Hepatocyte (in vitro differentiated cells): ENCODE measurements at regions not wholly inside any gene's neighbourhood (a gene's known extent, or its start where the extent isn't known, plus 50 kb on each side); places are given as distances from the start of the nearest gene placed in this dataset.

Experiments
- DNase-seq: peaks from one replicate; pipeline ENCODE4 v3.0.0-alpha.2; 2016; ENCODE audit warnings: low spot score
- H2AFZ ChIP-seq: fragments of 200-600 bp; sonication (generic); 2 replicates; pipeline ENCODE4 v1.6.0; 2016; ENCODE audit warnings: antibody characterized with exemption, mild to moderate bottlenecking
- H3K27ac ChIP-seq: fragments of 200-600 bp; sonication (generic); 2 replicates; pipeline ENCODE4 v1.5.1; 2016; ENCODE audit warnings: mild to moderate bottlenecking
- H3K27me3 ChIP-seq: fragments of 200-600 bp; sonication (generic); 2 replicates; pipeline ENCODE4 v1.6.1; 2016
- H3K36me3 ChIP-seq: fragments of 200-600 bp; sonication (generic); replicated peaks from 2 replicates; pipeline ENCODE4 v1.5.1; 2016; ENCODE audit warnings: low read depth; ENCODE audit not compliant: insufficient read depth
- H3K4me1 ChIP-seq: fragments of 200-600 bp; sonication (generic); 2 replicates; pipeline ENCODE4 v1.5.1; 2016; ENCODE audit warnings: mild to moderate bottlenecking, moderate library complexity; ENCODE audit not compliant: insufficient read depth
- H3K4me2 ChIP-seq: fragments of 200-600 bp; sonication (generic); 2 replicates; pipeline ENCODE4 v1.6.0; 2016
- H3K4me3 ChIP-seq: fragments of 200-600 bp; sonication (generic); 2 replicates; pipeline ENCODE4 v1.5.1; 2016; ENCODE audit warnings: mild to moderate bottlenecking
- H3K79me2 ChIP-seq: fragments of 200-600 bp; sonication (generic); 2 replicates; pipeline ENCODE4 v1.6.0; 2017; ENCODE audit warnings: mild to moderate bottlenecking
- H3K9me2 ChIP-seq: fragments of 200-600 bp; sonication (generic); replicated peaks from 2 replicates; pipeline ENCODE4 v1.6.0; 2017; ENCODE audit warnings: mild to moderate bottlenecking; ENCODE audit not compliant: insufficient read depth
- H3K9me3 ChIP-seq: fragments of 200-600 bp; sonication (generic); 2 replicates; pipeline ENCODE4 v1.5.1; 2016; ENCODE audit warnings: low read depth, mild to moderate bottlenecking
- H4K20me1 ChIP-seq: fragments of 200-600 bp; sonication (generic); 2 replicates; pipeline ENCODE4 v1.6.0; 2016; ENCODE audit warnings: mild to moderate bottlenecking; ENCODE audit not compliant: insufficient read depth, poor library complexity, severe bottlenecking
- EZH2 ChIP-seq: fragments of 200-600 bp; sonication (generic); IDR thresholded peaks from 2 replicates; pipeline ENCODE4 v1.6.1; 2016; ENCODE audit warnings: antibody characterized with exemption, mild to moderate bottlenecking, borderline replicate concordance
- EZH2phosphoT487 ChIP-seq: fragments of 200-600 bp; sonication (generic); IDR thresholded peaks from one replicate; pipeline ENCODE4 v1.6.1; 2018; ENCODE audit warnings: antibody characterized with exemption, mild to moderate bottlenecking, low read depth, moderate library complexity; ENCODE audit not compliant: unreplicated experiment, severe bottlenecking
- WGBS: methylation state at CpG from one replicate; pipeline ENCODE4 v1.1.6; 2016; ENCODE audit warnings: low lambda C conversion rate; ENCODE audit errors: missing lambda C conversion rate; 5-methylcytosine and 5-hydroxymethylcytosine counted together
- TF ChIP-seq, protein P1 (sequence below): fragments of 200-600 bp; sonication (generic); IDR thresholded peaks from 2 replicates; pipeline ENCODE4 v1.5.1; 2016; ENCODE audit warnings: antibody characterized with exemption, mild to moderate bottlenecking; ENCODE audit not compliant: poor library complexity

DNA sequence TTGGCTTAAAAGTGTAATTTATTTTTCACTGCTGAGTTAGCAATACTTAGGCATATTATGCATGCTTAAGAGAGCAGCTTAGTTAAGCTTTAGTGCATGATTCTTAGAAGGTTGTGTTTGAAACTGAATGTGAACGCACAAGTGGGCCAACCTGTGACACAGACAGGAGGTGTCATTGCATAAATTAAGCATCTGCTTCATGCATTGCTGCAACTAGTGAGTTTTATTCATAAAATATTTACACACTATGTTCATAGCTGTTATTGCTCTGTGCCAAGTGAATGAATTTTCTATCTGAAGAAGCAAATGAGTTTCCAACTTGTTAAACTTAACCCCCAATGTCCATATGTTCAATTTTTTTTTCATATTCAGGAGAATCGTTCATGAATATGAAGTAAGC lies 806.4 kb downstream of the GALR1 start:
- Histone ChIP-seq H3K4me3 (no peak overlapping the region), H3K9me3 (no peaks in the 10 kb centered on the region), H3K4me1 (no peaks in the 10 kb centered on the region), H3K36me3 (no peaks in the 10 kb centered on the region), H3K4me2 (no peak overlapping the region), H3K27me3 (no peaks in the 10 kb centered on the region), H3K79me2 (no peaks in the 10 kb centered on the region), H2AFZ (no peak overlapping the region), H4K20me1 (no peaks in the 10 kb centered on the region), H3K27ac (no peak overlapping the region), H3K9me2 (no peaks in the 10 kb centered on the region)
- TF ChIP-seq, protein P1, sequence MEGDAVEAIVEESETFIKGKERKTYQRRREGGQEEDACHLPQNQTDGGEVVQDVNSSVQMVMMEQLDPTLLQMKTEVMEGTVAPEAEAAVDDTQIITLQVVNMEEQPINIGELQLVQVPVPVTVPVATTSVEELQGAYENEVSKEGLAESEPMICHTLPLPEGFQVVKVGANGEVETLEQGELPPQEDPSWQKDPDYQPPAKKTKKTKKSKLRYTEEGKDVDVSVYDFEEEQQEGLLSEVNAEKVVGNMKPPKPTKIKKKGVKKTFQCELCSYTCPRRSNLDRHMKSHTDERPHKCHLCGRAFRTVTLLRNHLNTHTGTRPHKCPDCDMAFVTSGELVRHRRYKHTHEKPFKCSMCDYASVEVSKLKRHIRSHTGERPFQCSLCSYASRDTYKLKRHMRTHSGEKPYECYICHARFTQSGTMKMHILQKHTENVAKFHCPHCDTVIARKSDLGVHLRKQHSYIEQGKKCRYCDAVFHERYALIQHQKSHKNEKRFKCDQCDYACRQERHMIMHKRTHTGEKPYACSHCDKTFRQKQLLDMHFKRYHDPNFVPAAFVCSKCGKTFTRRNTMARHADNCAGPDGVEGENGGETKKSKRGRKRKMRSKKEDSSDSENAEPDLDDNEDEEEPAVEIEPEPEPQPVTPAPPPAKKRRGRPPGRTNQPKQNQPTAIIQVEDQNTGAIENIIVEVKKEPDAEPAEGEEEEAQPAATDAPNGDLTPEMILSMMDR = no peak
- TF ChIP-seq EZH2 (no peak), EZH2phosphoT487 (no peak)
- DNase-seq = no peak
- 88% methylated on average over 2 of the region's 2 CpGs for WGBS

DNA sequence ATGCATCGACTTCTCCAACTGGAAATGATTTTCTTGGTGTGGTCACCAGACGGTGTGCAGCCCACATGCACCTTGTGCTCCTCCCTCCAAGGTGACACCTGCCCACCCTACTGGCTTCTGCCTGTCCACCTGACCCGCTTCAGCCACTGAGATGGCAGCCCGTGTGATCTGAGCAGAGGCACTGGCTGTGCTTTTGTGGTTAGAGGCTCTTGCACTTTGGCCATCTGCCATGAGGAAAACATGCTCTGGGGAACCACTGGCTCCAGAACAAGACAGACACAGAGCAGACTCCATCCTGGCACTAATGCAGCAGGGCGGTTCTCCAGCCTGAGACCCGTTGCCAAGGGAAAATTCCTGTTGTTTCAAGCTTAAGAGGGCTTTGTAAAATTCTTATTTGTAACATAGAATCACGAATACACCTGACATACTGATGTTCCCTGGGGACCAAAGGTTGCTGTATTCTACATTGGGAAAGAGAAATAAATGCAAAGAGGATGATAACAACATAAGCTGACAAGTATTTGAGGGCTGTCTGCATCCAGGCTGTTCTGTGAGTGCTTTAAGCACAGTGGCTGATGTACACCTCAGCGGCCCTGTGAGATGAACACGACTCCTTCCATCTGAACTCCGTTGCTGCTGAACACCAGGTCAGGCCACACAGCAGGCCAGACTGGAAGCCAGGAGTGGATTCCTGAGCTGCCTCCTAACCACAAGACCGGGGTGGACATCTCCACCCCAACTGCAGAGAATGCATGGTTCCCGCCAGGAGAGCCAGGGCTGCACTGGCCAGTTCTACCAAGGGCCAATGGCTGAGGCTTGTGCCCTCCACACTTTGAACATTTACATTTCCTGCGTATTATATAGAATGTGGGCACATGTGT lies 820.4 kb downstream of the GALR1 start:
- H3K4me1 ChIP-seq = no peaks in the 10 kb centered on the region
- TF ChIP-seq, protein P1 = no peak
- TF ChIP-seq EZH2phosphoT487 = no peak
- no peak for TF ChIP-seq EZH2
- peaks cover 6% of the 10 kb centered on the region for H3K27me3 ChIP-seq
- H3K4me2 ChIP-seq = no peak overlapping the region
- H3K9me2 ChIP-seq = no peaks in the 10 kb centered on the region
- no peak overlapping the region for H3K27ac ChIP-seq
- H2AFZ ChIP-seq = no peak overlapping the region
- H3K36me3 ChIP-seq = no peaks in the 10 kb centered on the region
- no peaks in the 10 kb centered on the region for H4K20me1 ChIP-seq
- no peaks in the 10 kb centered on the region for H3K9me3 ChIP-seq
- peak; percentile 34 for DNase-seq
- no peak overlapping the region for H3K4me3 ChIP-seq
- no peaks in the 10 kb centered on the region for H3K79me2 ChIP-seq
- 72% methylated on average over 13 of the region's 13 CpGs for WGBS

DNA sequence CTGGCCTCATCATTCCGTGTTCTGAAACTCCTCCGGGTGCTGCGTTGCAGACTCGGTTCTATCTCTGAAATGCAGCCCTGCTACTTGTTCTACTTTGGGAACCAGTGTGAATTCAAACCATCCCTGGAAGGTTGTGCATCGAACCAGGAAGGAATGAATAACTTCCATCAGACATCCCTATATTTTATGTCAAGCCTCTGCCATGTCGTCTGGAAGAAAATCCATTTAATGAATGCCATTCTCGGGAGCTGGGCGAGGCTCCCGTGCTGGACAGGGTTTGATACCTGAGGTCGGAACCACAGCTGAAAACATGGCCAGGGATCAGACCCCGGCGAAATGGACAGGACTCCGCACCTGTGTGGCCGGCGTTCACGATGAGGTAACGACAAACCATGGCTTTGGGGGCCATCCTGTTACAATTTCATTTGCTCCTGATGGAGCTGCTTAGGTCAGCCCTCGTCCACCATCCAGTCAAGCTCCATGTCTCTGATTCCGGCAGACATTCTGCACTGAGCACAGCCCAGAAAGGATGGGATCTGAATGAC lies 821.6 kb downstream of the GALR1 start:
- no peaks in the 10 kb centered on the region for H3K9me3 ChIP-seq
- no peaks in the 10 kb centered on the region for H3K79me2 ChIP-seq
- H3K27ac ChIP-seq = no peak overlapping the region
- H2AFZ ChIP-seq = no peak overlapping the region
- no peak overlapping the region for H3K4me2 ChIP-seq
- no peaks in the 10 kb centered on the region for H4K20me1 ChIP-seq
- TF ChIP-seq EZH2 (no peak), EZH2phosphoT487 (no peak)
- TF ChIP-seq, protein P1 = no peak
- H3K27me3 ChIP-seq = peaks cover 6% of the 10 kb centered on the region
- no peaks in the 10 kb centered on the region for H3K9me2 ChIP-seq
- 86% methylated on average over 19 of the region's 19 CpGs for WGBS
- H3K36me3 ChIP-seq = no peaks in the 10 kb centered on the region
- no peaks in the 10 kb centered on the region for H3K4me1 ChIP-seq
- no peak overlapping the region for H3K4me3 ChIP-seq
- no peak for DNase-seq
